Right lobe of liver (tissue), 6 donors: ENCODE measurements at regions not wholly inside any gene's neighbourhood (a gene's known extent, or its start where the extent isn't known, plus 50 kb on each side); places are given as distances from the start of the nearest gene placed in this dataset.

Source experiments
- ATAC-seq, 4 donors: fragments of 200-7000 bp; cut with Tn5 transposase; one replicate each; pipeline ENCODE4 v1.9.1; 2020; ENCODE audit warnings: mild to moderate bottlenecking in 4 of 4, moderate library complexity in 4 of 4
- DNase-seq, 3 donors: peaks; one replicate each; pipeline ENCODE4 v3.0.0-alpha.2; 2020
- H3K27ac ChIP-seq, 3 donors: fragments of 200-600 bp; one replicate each; pipeline ENCODE4 v1.8.0; 2022
- H3K27me3 ChIP-seq, 2 donors: fragments of 200-600 bp; one replicate each; pipeline ENCODE4 v1.8.0; 2022
- H3K36me3 ChIP-seq, 4 donors: fragments of 200-600 bp; sonication (generic) in 1 of 4; one replicate each; pipeline versions ENCODE4 v1.5.1 to v1.8.0; 2017 to 2022; ENCODE audit warnings: control low read depth in 1 of 4
- H3K4me1 ChIP-seq, 4 donors: fragments of 200-600 bp; sonication (generic) in 1 of 4; one replicate each; pipeline versions ENCODE4 v1.5.1 to v1.8.0; 2017 to 2022; ENCODE audit warnings: control low read depth in 1 of 4
- H3K4me3 ChIP-seq, 3 donors: fragments of 200-600 bp; one replicate each; pipeline ENCODE4 v1.8.0; 2022
- H3K9me3 ChIP-seq, 4 donors: fragments of 200-600 bp; sonication (generic) in 1 of 4; one replicate each; pipeline versions ENCODE4 v1.5.1 to v1.8.0; 2017 to 2022; ENCODE audit warnings: control low read depth in 1 of 4
- CTCF ChIP-seq, 4 donors: fragments of 200-600 bp in 3 of 4; fragments of 450-650 bp in 1 of 4; IDR thresholded peaks; one replicate each; pipeline versions ENCODE4 v1.5.1 to v1.8.0; 2016 to 2022; ENCODE audit warnings: antibody characterized with exemption in 4 of 4, mild to moderate bottlenecking in 2 of 4
- POLR2A ChIP-seq: fragments of 450-650 bp; IDR thresholded peaks from one replicate; pipeline ENCODE4 v1.6.1; 2017; ENCODE audit warnings: antibody characterized with exemption, mild to moderate bottlenecking
- WGBS: methylation state at CpG from one replicate; pipeline ENCODE4 v1.1.6; 2018; ENCODE audit warnings: low coverage, low lambda C conversion rate; ENCODE audit not compliant: insufficient coverage; ENCODE audit errors: missing lambda C conversion rate; 5-methylcytosine and 5-hydroxymethylcytosine counted together
- intact Hi-C, 2 donors: fragments of 100-400 bp; cut with DNase I; formaldehyde crosslinking; loops; one replicate each; pipeline versions ENCODE4 v1.11.2 to v1.14.1; 2022
- donor health status: DM: no; HTN: yes; CAD: no.
- donor health status: DM: no; HTN: no; CAD: no.
- donor health status: DM: no; HTN: no; CAD: no.
- donor health status: DM: no; HTN: yes; CAD: no.
- donor health status: DM: no; HTN: yes; CAD: no.

- Histone ChIP-seq H3K4me1 (no peaks in the 10 kb centered on the region), H3K4me3 (no peak overlapping the region), H3K9me3 (no peaks in the 10 kb centered on the region), H3K27me3 (no peaks in the 10 kb centered on the region), H3K36me3 (no peaks in the 10 kb centered on the region), H3K27ac (no peak overlapping the region)
- ATAC-seq (no peak), DNase-seq (no peak)
- intact Hi-C loops, result no loop called here
- WGBS, result 38% methylated on average over 10 of the region's 11 CpGs
- no peak for TF ChIP-seq CTCF (IDR thresholded peaks at IDR 0.05)
Observed at GRCh38 chr7:42699380-42700178, 212.3 kb downstream of the C7orf25 start.

GRCh38 chr7:42698600-42699374, 213.1 kb downstream of the C7orf25 start:
- Histone ChIP-seq H3K36me3 (no peaks in the 10 kb centered on the region), H3K27ac (no peak overlapping the region), H3K4me1 (no peaks in the 10 kb centered on the region), H3K9me3 (no peaks in the 10 kb centered on the region), H3K27me3 (no peaks in the 10 kb centered on the region), H3K4me3 (no peak overlapping the region)
- 51% methylated on average over 7 of the region's 7 CpGs for WGBS
- TF ChIP-seq CTCF (IDR thresholded peaks at IDR 0.05), result no peak
- TF ChIP-seq POLR2A, result no peak
- intact Hi-C loops, result no loop called here
- no peak for ATAC-seq
- DNase-seq, result no peak

- ATAC-seq (no peak), DNase-seq (no peak)
- TF ChIP-seq CTCF (IDR thresholded peaks at IDR 0.05) (no peak), POLR2A (no peak)
- Histone ChIP-seq H3K9me3 (no peaks in the 10 kb centered on the region), H3K27me3 (no peaks in the 10 kb centered on the region), H3K4me1 (no peaks in the 10 kb centered on the region), H3K27ac (no peak overlapping the region), H3K36me3 (no peaks in the 10 kb centered on the region), H3K4me3 (no peak overlapping the region)
- intact Hi-C loops, result no loop called here
- 53% methylated on average over 6 of the region's 6 CpGs for WGBS
Observed at GRCh38 chr7:42694894-42695507, 216.9 kb downstream of the C7orf25 start.

GRCh38 chr7:42693722-42694121, 218.1 kb downstream of the C7orf25 start:
- WGBS, result 74% methylated on average over 3 of the region's 5 CpGs
- Histone ChIP-seq H3K36me3 (no peaks in the 10 kb centered on the region), H3K4me1 (no peaks in the 10 kb centered on the region), H3K27ac (no peak overlapping the region), H3K9me3 (no peaks in the 10 kb centered on the region), H3K4me3 (no peak overlapping the region), H3K27me3 (no peaks in the 10 kb centered on the region)
- ATAC-seq, result no peak
- intact Hi-C loops, result no loop called here
- no peak for TF ChIP-seq CTCF (IDR thresholded peaks at IDR 0.05)
- no peak for TF ChIP-seq POLR2A
- no peak for DNase-seq
